ENCODE measurements at regions not wholly inside any gene's neighbourhood (a gene's known extent, or its start where the extent isn't known, plus 50 kb on each side); places are given as distances from the start of the nearest gene placed in this dataset.
"Not testable (repeated sequence)": the region's sequence is repeated elsewhere in the genome, so short reads cannot be mapped to it uniquely, and the experiment has no call there.

GRCh38 chr3:18976102-18976501 is 172.2 kb upstream of the KCNH8 start:
- H3K4me1 ChIP-seq (ENCODE audit: control insufficient read depth, insufficient read depth, low read length); H3K36me3 ChIP-seq (ENCODE audit: control insufficient read depth in 2 of 2, insufficient read depth in 1 of 2, low read length in 2 of 2); H3K9me3 ChIP-seq (ENCODE audit: control insufficient read depth, insufficient read depth, low read depth, low read length); POLR2A ChIA-PET; H3K27ac ChIP-seq (ENCODE audit: extremely low read depth, low read depth, low read length); CTCF ChIA-PET; H3K4me3 ChIP-seq (ENCODE audit: low read depth, low read length): not testable (repeated sequence)

- ChIA-PET POLR2A (no interaction called here), CTCF (no interaction called here)
- Histone ChIP-seq H3K36me3 (ENCODE audit: control insufficient read depth in 2 of 2, insufficient read depth in 1 of 2, low read length in 2 of 2) (peaks cover 0 to 7% of the 10 kb centered on the region in 2 experiments; a peak in 1 of 3 replicates), H3K4me1 (ENCODE audit: control insufficient read depth, insufficient read depth, low read length) (no peaks in the 10 kb centered on the region), H3K9me3 (ENCODE audit: control insufficient read depth, insufficient read depth, low read depth, low read length) (no peaks in the 10 kb centered on the region), H3K4me3 (ENCODE audit: low read depth, low read length) (no peak overlapping the region), H3K27ac (ENCODE audit: extremely low read depth, low read depth, low read length) (no peak overlapping the region)
- no peak for TF ChIP-seq ZNF19 (tag by site-specific recombination; IDR thresholded peaks at IDR 0.05; ENCODE audit: low read depth)
- TF ChIP-seq ZNF155 (tag by site-specific recombination; IDR thresholded peaks at IDR 0.05) = no peak
- TF ChIP-seq ZNF239 (tag by site-specific recombination; IDR thresholded peaks at IDR 0.05) = no peak
- TF ChIP-seq ZNF16 (tag by site-specific recombination; IDR thresholded peaks at IDR 0.05; ENCODE audit: low read depth) = no peak
- TF ChIP-seq ZNF341 (tag by site-specific recombination; IDR thresholded peaks at IDR 0.05; ENCODE audit: low read depth) = no peak
- no peak for TF ChIP-seq ZNF391 (tag by site-specific recombination; IDR thresholded peaks at IDR 0.05; ENCODE audit: borderline replicate concordance, low read depth)
- no peak for TF ChIP-seq ZFP3 (tag by site-specific recombination; IDR thresholded peaks at IDR 0.05; ENCODE audit: low read depth)
Observed at GRCh38 chr3:18968120-18968519, 180.2 kb upstream of the KCNH8 start.

GRCh38 chr3:18965781-18966180 is 182.5 kb upstream of the KCNH8 start:
- TF ChIP-seq ZNF132 (tag by site-specific recombination; IDR thresholded peaks at IDR 0.05; ENCODE audit: borderline replicate concordance) (no peak), GLI2 (tag by site-specific recombination; IDR thresholded peaks at IDR 0.05; ENCODE audit: borderline replicate concordance, low read depth) (no peak), ZNF341 (tag by site-specific recombination; IDR thresholded peaks at IDR 0.05; ENCODE audit: low read depth) (no peak), ZNF214 (tag by site-specific recombination; IDR thresholded peaks at IDR 0.05; ENCODE audit: borderline replicate concordance) (no peak), PRDM6 (tag by site-specific recombination; IDR thresholded peaks at IDR 0.05) (no peak), ZSCAN23 (tag by site-specific recombination; IDR thresholded peaks at IDR 0.05) (no peak), WT1 (tag by site-specific recombination; IDR thresholded peaks at IDR 0.05) (no peak), MZF1 (tag by site-specific recombination; IDR thresholded peaks at IDR 0.05; ENCODE audit: borderline replicate concordance) (no peak), ZBTB44 (tag by site-specific recombination; IDR thresholded peaks at IDR 0.05) (no peak), ZNF514 (tag by site-specific recombination; IDR thresholded peaks at IDR 0.05) (no peak), ZNF777 (tag by site-specific recombination; IDR thresholded peaks at IDR 0.05; ENCODE audit: borderline replicate concordance) (no peak), ZNF311 (tag by site-specific recombination; IDR thresholded peaks at IDR 0.05; ENCODE audit: borderline replicate concordance) (no peak), ZNF423 (tag by site-specific recombination; IDR thresholded peaks at IDR 0.05) (no peak), ZNF133 (tag by site-specific recombination; IDR thresholded peaks at IDR 0.05) (no peak), GLIS1 (tag by site-specific recombination; IDR thresholded peaks at IDR 0.05) (no peak), KLF16 (tag by site-specific recombination; IDR thresholded peaks at IDR 0.05) (no peak), ZNF362 (tag by site-specific recombination; IDR thresholded peaks at IDR 0.05) (no peak), ZNF174 (tag by site-specific recombination; IDR thresholded peaks at IDR 0.05) (no peak), GFI1B (tag by site-specific recombination; IDR thresholded peaks at IDR 0.05) (no peak)

More at GRCh38 chr3:18965781-18966180, 182.5 kb upstream of the KCNH8 start:
- CTCF ChIA-PET = no interaction called here
- Histone ChIP-seq H3K36me3 (ENCODE audit: control insufficient read depth in 2 of 2, insufficient read depth in 1 of 2, low read length in 2 of 2) (peaks cover 0 to 7% of the 10 kb centered on the region in 2 experiments; a peak in 1 of 3 replicates), H3K4me1 (ENCODE audit: control insufficient read depth, insufficient read depth, low read length) (no peaks in the 10 kb centered on the region), H3K9me3 (ENCODE audit: control insufficient read depth, insufficient read depth, low read depth, low read length) (no peaks in the 10 kb centered on the region), H3K4me3 (ENCODE audit: low read depth, low read length) (no peak overlapping the region), H3K27ac (ENCODE audit: extremely low read depth, low read depth, low read length) (no peak overlapping the region)
- POLR2A ChIA-PET = no interaction called here

All from HEK293 (cell line).